Heart left ventricle (tissue), 16 donors: ENCODE measurements at regions not wholly inside any gene's neighbourhood (a gene's known extent, or its start where the extent isn't known, plus 50 kb on each side); places are given as distances from the start of the nearest gene placed in this dataset.
A peak's percentile ranks its signal among the peaks of the same experiment; 100 is the strongest.

Experiments
- ATAC-seq, 4 donors: fragments of 200-7000 bp; cut with Tn5 transposase; one replicate each; pipeline ENCODE4 v1.9.1; 2020 to 2022; ENCODE audit warnings: moderate library complexity in 4 of 4, mild to moderate bottlenecking in 3 of 4, moderate number of reproducible peaks in 1 of 4
- DNase-seq, 5 donors: peaks; one replicate each; pipeline ENCODE4 v3.0.0-alpha.2; 2020
- H3K27ac ChIP-seq, 12 donors: fragments of 200-600 bp; sonication (generic) in 4 of 12; one replicate each; pipeline versions ENCODE4 v1.5.0 to v1.8.0; 2016 to 2022; ENCODE audit warnings: mild to moderate bottlenecking in 2 of 12
- H3K27me3 ChIP-seq, 9 donors: fragments of 200-600 bp; sonication (generic) in 2 of 9; one replicate each; pipeline versions ENCODE4 v1.5.1 to v1.8.0; 2016 to 2022; ENCODE audit warnings: mild to moderate bottlenecking in 3 of 9
- H3K36me3 ChIP-seq, 9 donors: fragments of 200-600 bp; sonication (generic) in 2 of 9; one replicate each; pipeline versions ENCODE4 v1.5.0 to v1.8.0; 2018 to 2022; ENCODE audit warnings: mild to moderate bottlenecking in 2 of 9
- H3K4me1 ChIP-seq, 12 donors: fragments of 200-600 bp; sonication (generic) in 4 of 12; one replicate each; pipeline versions ENCODE4 v1.5.0 to v1.8.0; 2016 to 2022; ENCODE audit warnings: mild to moderate bottlenecking in 3 of 12
- H3K4me3 ChIP-seq, 12 donors: fragments of 200-600 bp; sonication (generic) in 4 of 12; one replicate each; pipeline versions ENCODE4 v1.5.0 to v1.8.0; 2017 to 2022; ENCODE audit warnings: mild to moderate bottlenecking in 9 of 12, moderate library complexity in 4 of 12
- H3K9me3 ChIP-seq, 12 donors: fragments of 200-600 bp; sonication (generic) in 4 of 12; one replicate each; pipeline versions ENCODE4 v1.5.0 to v1.8.0; 2016 to 2022; ENCODE audit warnings: mild to moderate bottlenecking in 1 of 12
- CTCF ChIP-seq, 12 donors: fragments of 200-600 bp; sonication (generic) in 4 of 12; IDR thresholded peaks; one replicate each; pipeline versions ENCODE4 v1.5.0 to v1.8.0; 2018 to 2022; ENCODE audit warnings: antibody characterized with exemption in 12 of 12, mild to moderate bottlenecking in 5 of 12
- POLR2A ChIP-seq, 2 donors: fragments of 450-650 bp; IDR thresholded peaks; one replicate each; pipeline ENCODE4 v1.6.1; 2017; ENCODE audit warnings: antibody characterized with exemption in 2 of 2, mild to moderate bottlenecking in 2 of 2, moderate library complexity in 2 of 2
- WGBS, 4 donors: extraction: QIAGEN DNeasy Blood & Tissue Kit in 2 of 4; methylation state at CpG; one replicate each; pipeline versions ENCODE4 v1.1.5 to v1.1.7; 2013 to 2018; 5-methylcytosine and 5-hydroxymethylcytosine counted together
- intact Hi-C, 10 donors: fragments of 100-400 bp; cut with DNase I; formaldehyde crosslinking; loops; one replicate each; pipeline versions ENCODE4 v1.11.1 to v1.14.2; 2022
- donor health status: ischemic (EF 13 %, LVEDD 7.1; RV severe dilation, severe dysfunction).
- donor health status: healthy with polysubstance abuse.
- donor health status: DM: no; HTN: yes; CAD: no.
- donor health status: DM: no; HTN: no; CAD: no.
- donor health status: ischemic (EF 25% LVEDD 6.9; RV normal size, moderate dysfunction).
- donor health status: ischemic (EF 25% LVEDD 5.7; RV mildly dilated, moderate dysfunction).
- donor health status: healthy.
- donor health status: DM: yes; HTN: yes; CAD: no.
- donor health status: ischemic (EF 35%, LVEDD 5.7; RV mildly dilated, moderate dysfunction).
- donor health status: nonischemic (EF 11% LVEDD 7.7; RV severe dilation, severe dysfunction).
- donor health status: DM: yes; HTN: yes; CAD: no.
- donor health status: PGD.
- donor health status: ischemic (EF 29% LVEDD 5.4; RV normal size, mild dysfunction).
- donor health status: nonischemic (EF 23%, LVEDD 6.1; RV moderate dilation, normal function).

- Histone ChIP-seq H3K4me1 (peaks cover 0 to 25% (median 0%) of the 10 kb centered on the region in 12 donors), H3K27ac (peak overlapping the region in 3 of 12 donors; percentile 11 to 66 (median 27)), H3K9me3 (no peaks in the 10 kb centered on the region), H3K36me3 (no peaks in the 10 kb centered on the region), H3K4me3 (no peak overlapping the region), H3K27me3 (no peaks in the 10 kb centered on the region)
- no peak for ATAC-seq
- TF ChIP-seq CTCF (IDR thresholded peaks at IDR 0.05) (no peak), POLR2A (IDR thresholded peaks at IDR 0.05) (no peak)
- DNase-seq = no peak
- intact Hi-C loops = no loop called here
Measured at GRCh38 chr5:97545446-97545845, 362.4 kb upstream of the RIOK2 start.

DNA sequence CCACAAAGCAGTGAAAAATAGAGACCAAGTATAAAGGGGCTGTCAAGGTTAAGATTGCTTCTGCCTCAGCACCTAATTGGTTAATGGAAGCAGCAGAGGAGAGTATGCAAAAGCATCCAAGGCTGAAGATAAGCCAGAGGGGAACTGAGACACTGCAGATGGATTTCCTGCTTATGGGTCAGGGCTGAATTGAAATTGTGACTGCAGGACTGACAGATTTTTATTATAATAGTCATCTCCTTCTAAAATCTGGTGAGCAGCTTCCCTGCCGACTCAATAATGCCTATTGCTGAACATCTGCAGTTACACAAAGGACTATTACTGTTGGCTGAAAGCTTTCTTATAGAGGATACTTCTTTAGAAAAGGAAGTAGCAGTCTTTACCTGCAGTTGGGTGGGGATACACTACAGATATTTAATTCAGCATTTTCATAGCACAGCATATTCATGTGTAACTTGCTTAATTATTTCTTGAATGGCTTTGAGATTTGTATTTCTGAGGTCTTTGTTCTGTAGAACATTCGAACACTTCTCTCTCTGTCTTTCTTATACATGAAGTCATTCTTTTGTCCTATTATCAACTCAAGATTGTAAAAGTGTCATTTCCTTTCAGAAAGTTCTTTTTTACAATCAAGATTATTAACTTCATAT is 363.0 kb upstream of the RIOK2 start:
- H3K27me3 ChIP-seq = no peaks in the 10 kb centered on the region
- WGBS, 4 donors = 27 to 46% (median 36%) methylated on average over 2 of the region's 2 CpGs
- H3K4me3 ChIP-seq = no peak overlapping the region
- peak overlapping the region in 1 of 12 donors; percentile 11 for H3K27ac ChIP-seq
- ATAC-seq (peak in 2 of 4 donors; percentile 16 to 42), DNase-seq (no peak)
- no peaks in the 10 kb centered on the region for H3K36me3 ChIP-seq
- TF ChIP-seq POLR2A (IDR thresholded peaks at IDR 0.05) (no peak), CTCF (IDR thresholded peaks at IDR 0.05) (no peak)
- no peaks in the 10 kb centered on the region for H3K9me3 ChIP-seq
- intact Hi-C loops = no loop called here
- H3K4me1 ChIP-seq = peaks cover 0 to 25% (median 0%) of the 10 kb centered on the region in 12 donors

DNA sequence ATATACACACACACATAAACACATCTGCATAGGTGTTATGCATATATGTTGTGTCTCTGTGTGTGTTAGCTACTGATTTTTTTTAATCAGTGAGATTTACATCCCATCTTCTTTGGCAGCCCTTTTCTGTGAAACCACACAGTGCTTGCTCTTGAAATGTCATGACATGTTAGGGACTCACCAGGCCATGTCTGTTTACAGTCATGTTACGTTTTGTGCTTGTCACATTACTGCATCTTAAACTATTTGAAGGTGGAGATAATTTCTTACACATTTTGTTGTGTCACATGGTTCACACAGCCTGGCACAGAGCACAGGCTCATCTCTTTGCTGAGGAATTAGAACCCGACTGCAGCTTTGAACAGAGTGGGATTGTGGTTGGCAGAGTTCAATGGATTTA is 364.4 kb upstream of the RIOK2 start:
- DNase-seq = no peak

More for the DNA sequence above, 364.4 kb upstream of the RIOK2 start:
- ATAC-seq = no peak
- Histone ChIP-seq H3K36me3 (no peaks in the 10 kb centered on the region), H3K4me3 (no peak overlapping the region), H3K27ac (peak overlapping the region in 2 of 12 donors; percentile 22 to 49), H3K27me3 (no peaks in the 10 kb centered on the region), H3K4me1 (peaks cover 0 to 25% (median 0%) of the 10 kb centered on the region in 12 donors), H3K9me3 (no peaks in the 10 kb centered on the region)
- no peak for TF ChIP-seq CTCF (IDR thresholded peaks at IDR 0.05)
- no peak for TF ChIP-seq POLR2A (IDR thresholded peaks at IDR 0.05)
- 74 to 78% (median 76%) methylated on average over 2 of the region's 2 CpGs for WGBS, 4 donors
- intact Hi-C loops = no loop called here
